GM12878 (cell line): ENCODE measurements at regions not wholly inside any gene's neighbourhood (a gene's known extent, or its start where the extent isn't known, plus 50 kb on each side); places are given as distances from the start of the nearest gene placed in this dataset.

Experiments
- EP300 ChIP-seq, 2 experiments: fragments of 150-350 bp in 1 of 2; IDR thresholded peaks; 2 replicates each; pipeline ENCODE4 v1.6.1; 2011 to 2012; ENCODE audit warnings: low read depth in 2 of 2, low read length in 2 of 2, borderline replicate concordance in 1 of 2, improper control_type of control experiment in 1 of 2, inconsistent platforms in 1 of 2; ENCODE audit not compliant: control insufficient read depth in 1 of 2
- NFYB ChIP-seq: IDR thresholded peaks from 2 replicates; pipeline ENCODE4 v1.6.1; 2011; ENCODE audit warnings: low read depth, mild to moderate bottlenecking, low read length, improper control_type of control experiment, moderate library complexity; ENCODE audit not compliant: insufficient read depth
- NR2C2 ChIP-seq: IDR thresholded peaks from 2 replicates; pipeline ENCODE4 v1.6.1; 2011; ENCODE audit warnings: borderline replicate concordance, low read depth; ENCODE audit not compliant: control insufficient read depth, insufficient read length
- PKNOX1 ChIP-seq: fragments of 450-650 bp; IDR thresholded peaks from 2 replicates; pipeline ENCODE4 v1.6.1; 2016; ENCODE audit warnings: mild to moderate bottlenecking
- POLR2AphosphoS2 ChIP-seq: IDR thresholded peaks from 2 replicates; pipeline ENCODE4 v1.6.1; 2011; ENCODE audit warnings: low read depth, mild to moderate bottlenecking, low read length, improper control_type of control experiment, moderate library complexity
- SUZ12 ChIP-seq: fragments of 200-600 bp; sonication (generic); IDR thresholded peaks from one replicate; pipeline ENCODE4 v1.6.1; 2018; ENCODE audit warnings: antibody characterized with exemption, mild to moderate bottlenecking; ENCODE audit not compliant: unreplicated experiment
- ZZZ3 ChIP-seq: IDR thresholded peaks from 2 replicates; pipeline ENCODE4 v1.6.1; 2011; ENCODE audit warnings: low read depth; ENCODE audit not compliant: control insufficient read depth, insufficient read length
- TF ChIP-seq, protein P1 (sequence below), 3 experiments: IDR thresholded peaks in 2 of 3; conservative IDR thresholded peaks in 1 of 3; 2 replicates each; pipeline ENCODE4 v1.5.1; 2011; ENCODE audit warnings: low read depth in 3 of 3, low read length in 3 of 3, mild to moderate bottlenecking in 3 of 3, control low read depth in 2 of 3, moderate library complexity in 2 of 3, inconsistent platforms in 1 of 3, mixed read lengths in 1 of 3; ENCODE audit not compliant: control insufficient read depth in 2 of 3, insufficient read depth in 1 of 3; ENCODE audit errors: extremely low read depth in 1 of 3
- TF ChIP-seq, protein P2 (sequence below): fragments of 450-650 bp; IDR thresholded peaks from 2 replicates; pipeline ENCODE4 v1.6.1; 2017; ENCODE audit warnings: mild to moderate bottlenecking

DNA sequence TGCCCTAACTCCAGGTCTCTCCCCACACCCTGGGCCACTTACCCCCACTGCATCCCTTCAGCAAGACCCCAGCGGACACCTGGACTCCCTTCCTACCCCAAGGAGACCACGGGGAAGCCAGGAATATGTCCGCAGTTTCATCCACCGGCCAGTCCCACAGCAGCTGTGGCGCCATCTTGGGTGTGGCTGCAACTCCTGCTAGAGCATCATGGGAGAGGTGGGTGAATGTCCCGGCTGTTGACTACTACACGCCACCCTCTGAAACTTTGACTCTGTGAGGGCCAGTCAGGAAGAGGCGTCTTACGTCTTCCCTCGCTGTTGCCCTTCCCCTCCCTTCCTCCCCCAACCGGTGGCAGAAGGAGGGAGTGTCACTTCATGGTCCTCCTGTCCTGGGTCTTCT lies 238.3 kb upstream of the RNF32 start:
- TF ChIP-seq, protein P1, sequence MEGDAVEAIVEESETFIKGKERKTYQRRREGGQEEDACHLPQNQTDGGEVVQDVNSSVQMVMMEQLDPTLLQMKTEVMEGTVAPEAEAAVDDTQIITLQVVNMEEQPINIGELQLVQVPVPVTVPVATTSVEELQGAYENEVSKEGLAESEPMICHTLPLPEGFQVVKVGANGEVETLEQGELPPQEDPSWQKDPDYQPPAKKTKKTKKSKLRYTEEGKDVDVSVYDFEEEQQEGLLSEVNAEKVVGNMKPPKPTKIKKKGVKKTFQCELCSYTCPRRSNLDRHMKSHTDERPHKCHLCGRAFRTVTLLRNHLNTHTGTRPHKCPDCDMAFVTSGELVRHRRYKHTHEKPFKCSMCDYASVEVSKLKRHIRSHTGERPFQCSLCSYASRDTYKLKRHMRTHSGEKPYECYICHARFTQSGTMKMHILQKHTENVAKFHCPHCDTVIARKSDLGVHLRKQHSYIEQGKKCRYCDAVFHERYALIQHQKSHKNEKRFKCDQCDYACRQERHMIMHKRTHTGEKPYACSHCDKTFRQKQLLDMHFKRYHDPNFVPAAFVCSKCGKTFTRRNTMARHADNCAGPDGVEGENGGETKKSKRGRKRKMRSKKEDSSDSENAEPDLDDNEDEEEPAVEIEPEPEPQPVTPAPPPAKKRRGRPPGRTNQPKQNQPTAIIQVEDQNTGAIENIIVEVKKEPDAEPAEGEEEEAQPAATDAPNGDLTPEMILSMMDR (IDR thresholded peaks at IDR 0.05 in 2 of 3, conservative IDR thresholded peaks at IDR 0.05 in 1 of 3; ENCODE audit: control insufficient read depth in 2 of 3, extremely low read depth in 1 of 3, insufficient read depth in 1 of 3, low read depth in 3 of 3, low read length in 3 of 3) = no peak
- TF ChIP-seq POLR2AphosphoS2 (no peak), NR2C2 (no peak), PKNOX1 (no peak), NFYB (no peak), EP300 (IDR thresholded peaks at IDR 0.05; ENCODE audit: borderline replicate concordance in 1 of 2, control insufficient read depth in 1 of 2, low read depth in 2 of 2, low read length in 2 of 2) (no peak), SUZ12 (no peak), ZZZ3 (no peak)
- TF ChIP-seq, protein P2, sequence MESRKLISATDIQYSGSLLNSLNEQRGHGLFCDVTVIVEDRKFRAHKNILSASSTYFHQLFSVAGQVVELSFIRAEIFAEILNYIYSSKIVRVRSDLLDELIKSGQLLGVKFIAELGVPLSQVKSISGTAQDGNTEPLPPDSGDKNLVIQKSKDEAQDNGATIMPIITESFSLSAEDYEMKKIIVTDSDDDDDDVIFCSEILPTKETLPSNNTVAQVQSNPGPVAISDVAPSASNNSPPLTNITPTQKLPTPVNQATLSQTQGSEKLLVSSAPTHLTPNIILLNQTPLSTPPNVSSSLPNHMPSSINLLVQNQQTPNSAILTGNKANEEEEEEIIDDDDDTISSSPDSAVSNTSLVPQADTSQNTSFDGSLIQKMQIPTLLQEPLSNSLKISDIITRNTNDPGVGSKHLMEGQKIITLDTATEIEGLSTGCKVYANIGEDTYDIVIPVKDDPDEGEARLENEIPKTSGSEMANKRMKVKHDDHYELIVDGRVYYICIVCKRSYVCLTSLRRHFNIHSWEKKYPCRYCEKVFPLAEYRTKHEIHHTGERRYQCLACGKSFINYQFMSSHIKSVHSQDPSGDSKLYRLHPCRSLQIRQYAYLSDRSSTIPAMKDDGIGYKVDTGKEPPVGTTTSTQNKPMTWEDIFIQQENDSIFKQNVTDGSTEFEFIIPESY = no peak
